ENCODE measurements at regions not wholly inside any gene's neighbourhood (a gene's known extent, or its start where the extent isn't known, plus 50 kb on each side); places are given as distances from the start of the nearest gene placed in this dataset.
"Not testable (repeated sequence)": the region's sequence is repeated elsewhere in the genome, so short reads cannot be mapped to it uniquely, and the experiment has no call there.

GRCh38 chr9:110029429-110029955, 178.5 kb downstream of the C9orf152 start:
- DNase-seq, result no peak

DNA sequence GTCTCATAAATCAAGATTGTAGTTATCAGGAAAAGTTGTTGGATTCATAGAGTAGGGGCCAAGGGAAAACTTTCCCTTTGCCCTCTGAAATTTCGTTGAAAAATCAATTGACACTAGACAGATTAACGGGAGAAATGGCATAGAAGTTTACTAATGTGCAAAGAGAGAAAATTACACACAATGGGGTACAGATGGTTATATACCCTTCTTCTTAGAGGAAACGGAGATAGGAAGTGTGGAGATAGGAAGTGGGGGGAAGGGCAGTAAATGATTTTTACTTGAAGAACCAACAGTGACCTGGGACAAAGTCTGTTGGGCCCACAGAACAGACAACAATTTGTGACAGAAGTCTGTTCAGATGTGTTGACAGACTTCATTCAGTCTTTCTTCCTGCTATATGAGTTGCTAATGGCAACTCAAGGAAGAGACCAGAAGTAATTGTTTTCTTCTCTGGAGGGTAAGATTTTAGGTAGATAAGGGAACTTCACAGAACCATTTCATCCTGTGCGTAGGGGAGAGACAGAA, 177.9 kb downstream of the C9orf152 start:
- DNase-seq, result no peak

GRCh38 chr9:110030632-110031031, 177.3 kb downstream of the C9orf152 start:
- DNase-seq, result no peak

DNA sequence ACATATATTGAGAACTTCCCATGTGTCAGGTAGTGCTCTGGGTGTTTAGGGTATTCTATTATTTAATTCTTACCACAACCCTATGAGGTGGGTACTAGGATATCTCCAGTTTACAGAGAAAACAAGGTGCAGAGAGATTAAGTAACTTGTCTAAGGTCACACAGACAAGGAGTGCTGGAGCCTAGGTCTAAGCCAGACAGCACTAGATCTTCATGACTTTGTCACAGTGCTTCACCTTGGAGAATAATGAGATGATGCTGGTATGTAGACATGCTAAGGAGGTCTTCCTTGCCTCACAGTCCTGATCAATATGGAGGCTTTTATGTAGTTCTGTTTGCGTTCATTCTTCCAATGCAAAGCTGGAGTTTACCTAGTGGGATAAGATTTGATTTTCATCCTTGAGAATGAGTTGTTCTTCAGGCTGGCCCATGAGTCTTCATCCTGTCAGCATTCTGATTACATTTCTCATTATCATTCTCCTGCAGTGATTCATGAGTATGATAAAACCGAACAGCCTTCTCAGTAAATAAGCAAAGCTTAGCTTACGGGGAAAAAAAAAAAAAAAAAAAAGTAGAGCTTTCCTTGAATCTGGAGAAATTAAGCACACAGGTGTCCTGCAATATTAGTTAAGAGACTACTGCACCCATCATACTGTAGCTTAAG, 176.3 kb downstream of the C9orf152 start:
- no peak for DNase-seq

- DNase-seq, result not testable (repeated sequence)
Observed at GRCh38 chr9:110032532-110032931, 175.4 kb downstream of the C9orf152 start.

DNA sequence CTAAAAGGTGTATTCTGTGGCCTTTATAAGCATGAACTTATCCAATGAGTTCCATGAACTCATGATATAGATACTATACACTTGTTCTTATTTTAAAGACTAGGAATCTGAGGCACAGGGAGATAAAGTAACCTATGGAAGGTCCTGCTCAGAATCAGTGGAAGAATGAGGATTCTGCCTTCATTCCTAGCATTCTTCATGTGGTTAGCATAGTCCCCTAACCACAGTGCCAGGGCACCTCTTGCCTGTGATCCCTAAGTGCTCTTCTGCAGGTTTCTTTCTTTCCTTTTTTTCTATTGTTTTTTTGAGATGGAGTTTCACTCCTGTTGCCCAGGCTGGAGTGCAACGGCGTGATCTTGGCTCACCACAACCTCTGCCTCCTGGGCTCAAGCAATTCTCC, 174.1 kb downstream of the C9orf152 start:
- no peak for DNase-seq

DNA sequence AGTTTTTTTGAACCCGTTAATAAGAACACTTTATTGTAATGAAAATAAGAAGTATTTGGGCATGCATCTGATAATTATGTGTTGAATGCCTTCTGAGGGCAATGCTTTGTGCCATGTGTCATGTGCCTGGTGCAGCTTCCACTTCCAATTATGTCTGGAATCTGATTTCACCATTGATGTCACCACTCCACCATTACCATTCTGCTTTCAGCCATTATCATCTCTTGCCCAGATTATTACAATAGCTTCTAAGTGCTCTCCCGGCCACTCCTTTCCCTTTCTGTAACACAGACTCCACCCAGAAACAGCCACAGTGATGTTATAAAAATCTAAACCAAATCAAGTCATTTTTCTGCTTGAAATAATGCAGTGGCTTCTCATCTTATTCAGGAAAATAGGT, 171.7 kb downstream of the C9orf152 start:
- DNase-seq, result no peak

DNA sequence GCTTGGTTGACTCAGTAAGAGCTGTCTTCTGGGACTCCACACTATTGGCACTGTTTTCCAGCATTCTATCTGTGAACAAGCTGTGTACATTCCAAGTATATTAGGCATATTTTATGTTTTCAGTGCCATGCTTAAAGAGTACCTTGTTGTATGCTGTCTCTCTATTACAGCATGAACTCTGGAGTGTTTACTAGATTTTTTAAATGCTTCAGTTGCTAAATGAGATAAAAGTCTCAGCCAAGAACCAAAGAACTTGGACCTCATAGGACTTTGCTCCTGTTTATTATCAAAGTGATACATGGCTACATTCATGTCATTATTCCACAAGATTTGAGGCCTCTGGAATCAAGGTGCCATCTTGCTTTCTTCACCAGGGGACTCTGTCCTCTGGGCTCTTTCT, 167.2 kb downstream of the C9orf152 start:
- no peak for DNase-seq

DNA sequence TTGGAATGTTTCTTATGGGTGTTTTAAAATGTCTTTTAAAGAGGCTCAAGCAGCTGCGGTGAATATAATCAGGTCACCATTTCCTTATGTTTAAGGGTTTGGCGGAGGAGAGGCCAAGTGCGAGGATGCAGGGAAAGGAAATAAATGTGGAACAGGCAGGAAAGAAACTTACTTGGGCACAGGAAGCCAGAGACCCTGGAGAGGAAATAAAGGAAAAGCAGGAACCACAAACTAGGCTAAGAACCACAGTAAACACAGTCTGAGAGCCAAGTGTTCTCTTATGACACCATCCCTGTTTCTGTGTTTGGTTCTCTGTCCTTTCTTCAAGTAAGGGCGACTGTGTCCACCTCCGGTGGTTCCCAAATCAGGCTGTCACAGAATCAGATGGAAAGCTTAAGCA, 166.5 kb downstream of the C9orf152 start:
- DNase-seq, result no peak

DNA sequence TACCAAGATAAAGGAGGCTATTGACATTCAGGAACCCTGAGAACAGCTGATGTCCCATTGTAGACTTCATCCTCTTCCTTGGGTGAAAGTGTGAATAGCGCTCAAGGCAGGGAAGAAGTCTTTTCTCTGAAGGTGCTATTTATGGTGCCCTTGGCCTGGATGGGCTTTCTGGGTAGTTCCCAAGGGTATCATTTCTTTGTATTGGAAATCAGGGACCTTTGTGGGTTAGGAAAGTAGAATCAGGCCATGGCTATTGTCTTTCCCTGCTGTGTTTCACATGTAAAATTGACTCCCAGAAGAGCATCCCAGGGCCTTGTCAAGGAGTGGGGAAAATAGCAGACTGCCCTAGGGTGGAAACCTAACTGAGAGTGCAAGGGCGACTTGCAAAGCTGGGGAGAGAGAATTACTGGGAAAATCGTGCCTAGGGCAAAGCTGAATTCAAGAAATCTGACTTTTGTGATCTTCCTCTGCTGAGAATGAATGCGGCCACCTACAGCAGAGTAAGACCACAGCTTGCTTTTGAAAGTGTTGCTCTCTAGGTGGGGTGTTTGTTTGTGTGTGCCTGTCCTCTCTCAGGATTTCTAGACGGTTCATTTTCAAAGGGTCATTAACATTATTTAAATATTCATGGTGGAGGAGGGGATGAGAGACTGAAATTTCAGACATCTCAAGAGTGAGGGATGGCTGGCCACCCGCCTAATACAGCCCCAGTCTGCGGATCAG, 160.6 kb downstream of the C9orf152 start:
- no peak for DNase-seq

DNA sequence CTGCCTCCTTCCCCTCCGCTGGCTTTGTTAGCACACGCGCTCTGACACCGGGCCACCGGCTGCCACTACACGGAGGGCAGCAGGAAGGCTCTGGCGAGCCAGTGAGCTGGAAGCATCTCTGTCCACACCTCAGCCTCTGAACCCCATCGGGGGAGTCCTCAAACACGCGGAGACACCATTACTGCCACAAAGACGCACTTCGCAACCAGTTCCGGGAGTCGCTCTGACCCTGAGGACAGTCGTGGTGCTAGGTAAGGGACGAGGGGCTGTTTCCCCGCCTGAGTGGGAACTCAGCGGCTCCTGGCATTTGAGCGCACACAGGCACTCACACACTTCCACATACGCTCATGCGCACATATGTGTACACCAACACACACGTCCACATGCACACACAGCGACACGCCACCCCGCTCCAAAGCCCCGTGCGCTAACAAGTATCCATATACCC, 160.0 kb downstream of the C9orf152 start:
- no peak for DNase-seq

DNA sequence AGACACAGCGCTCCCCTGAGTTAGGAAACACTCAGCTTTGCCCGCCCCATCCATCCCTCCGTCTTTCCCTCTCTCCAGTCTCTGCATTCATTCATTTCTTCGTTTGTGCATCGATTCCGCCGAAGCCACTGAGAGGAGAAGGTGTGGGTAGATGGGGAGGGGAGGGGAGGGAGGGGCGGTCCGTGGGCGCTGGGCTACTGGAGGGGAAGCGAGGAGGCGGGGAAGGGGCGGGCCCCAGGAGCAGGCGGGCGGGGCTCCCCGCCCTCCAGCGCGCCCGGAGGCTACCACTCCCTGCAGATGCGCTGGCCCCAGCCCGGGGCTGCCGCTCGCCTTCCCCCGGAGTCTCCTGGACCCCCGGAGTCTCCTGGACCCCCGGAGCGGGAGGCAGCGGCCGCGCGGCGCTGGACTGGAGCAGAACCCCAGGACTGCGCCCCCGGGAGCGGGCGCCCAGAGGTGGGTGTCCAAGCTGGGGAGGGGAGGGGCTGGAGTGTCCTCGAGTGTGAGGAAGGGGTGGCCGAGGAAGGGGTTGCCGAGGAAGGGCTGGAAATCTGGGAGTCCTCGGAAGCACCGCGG, 159.5 kb downstream of the C9orf152 start:
- DNase-seq, result no peak

DNA sequence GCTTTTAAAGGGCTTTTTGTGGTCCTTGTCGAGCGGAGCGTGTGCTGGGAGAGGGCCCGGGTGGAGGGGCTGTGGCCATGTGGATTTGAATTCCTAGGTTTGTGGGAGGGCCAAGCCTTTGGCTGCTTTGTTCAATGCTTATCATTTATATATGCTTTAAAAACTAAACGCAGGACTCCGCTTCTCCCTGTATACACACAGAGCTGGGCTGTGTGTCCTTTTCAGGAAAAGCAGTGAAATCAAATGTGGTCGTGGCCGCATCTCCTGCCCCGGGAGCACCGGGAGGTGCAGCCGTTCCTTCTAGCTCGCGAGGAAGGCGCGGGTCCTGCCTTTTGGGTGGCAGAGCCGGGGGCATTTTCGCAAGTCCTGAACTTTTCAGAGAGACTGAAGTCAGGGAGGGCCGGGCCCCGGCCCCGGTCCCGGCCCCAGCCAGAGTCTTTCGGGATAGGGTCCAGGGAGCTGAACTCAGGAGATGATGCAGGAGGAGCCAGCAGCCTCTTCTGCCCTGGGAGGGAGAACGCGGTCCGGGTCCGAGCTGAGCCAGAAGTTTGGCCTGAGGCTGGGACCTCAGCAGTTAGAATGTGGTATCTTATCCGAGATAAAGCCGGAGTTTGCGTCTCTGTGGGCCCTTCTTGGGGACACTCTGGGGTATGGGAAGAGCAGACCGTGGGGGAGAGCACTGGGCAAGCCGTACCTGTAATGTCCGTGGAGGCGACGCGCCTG, 158.8 kb downstream of the C9orf152 start:
- DNase-seq, result no peak

DNA sequence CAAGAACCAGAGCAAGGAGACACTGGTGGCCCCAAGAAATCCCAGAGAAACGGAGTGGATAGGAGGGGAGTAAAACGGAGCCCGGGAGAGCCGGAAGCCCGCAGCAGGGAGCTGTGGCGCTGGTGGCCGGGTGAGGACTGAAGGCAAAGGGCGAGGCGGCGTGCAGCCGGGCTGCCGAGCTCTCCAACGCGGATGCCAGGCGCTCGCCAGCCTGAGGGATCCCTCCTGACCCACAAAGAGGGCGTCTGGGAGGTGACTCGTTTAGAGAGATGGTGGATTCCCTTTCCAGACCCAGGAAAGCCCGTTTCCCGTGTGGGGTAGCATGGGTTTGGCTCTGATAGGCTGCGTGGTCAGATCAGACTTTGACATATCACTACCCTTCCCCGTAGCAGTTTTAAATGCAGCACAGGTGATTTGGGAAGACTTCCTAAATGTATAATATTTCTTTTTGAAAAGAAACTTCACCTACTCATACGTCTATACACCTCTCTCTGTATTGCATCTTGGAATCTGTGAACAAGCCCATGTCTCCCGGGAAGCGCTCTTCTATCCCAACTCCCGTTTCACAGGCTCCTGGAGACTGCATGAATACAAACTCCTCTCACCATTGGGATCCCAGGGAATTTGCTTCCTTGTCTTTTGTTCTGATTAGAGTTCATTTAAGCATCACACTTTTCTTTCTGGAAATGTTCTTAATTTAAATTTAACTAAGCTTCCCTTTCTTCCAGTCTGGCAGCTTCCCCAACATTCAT, 158.1 kb downstream of the C9orf152 start:
- DNase-seq, result no peak

GRCh38 chr9:110050925-110051355, 157.0 kb downstream of the C9orf152 start:
- no peak for DNase-seq

DNA sequence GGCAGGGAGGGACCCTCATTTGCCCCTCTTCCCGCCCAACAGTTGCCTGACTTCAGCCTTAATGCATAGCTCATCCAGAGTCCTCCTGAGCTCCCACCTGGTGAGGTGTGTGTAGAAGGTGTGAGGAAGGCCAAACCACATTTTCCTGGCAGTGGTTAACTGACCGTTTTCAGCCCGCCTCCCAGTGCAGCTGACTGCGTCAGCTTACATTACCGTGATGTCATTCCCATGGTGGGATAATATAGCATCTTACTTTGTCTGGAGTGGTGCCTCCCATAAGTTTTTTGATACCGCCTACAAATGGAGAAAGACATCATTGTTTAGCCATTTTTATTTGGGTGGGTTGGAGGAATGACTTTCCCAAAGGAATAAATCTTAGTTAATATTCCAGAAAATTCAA, 151.9 kb downstream of the C9orf152 start:
- DNase-seq, result no peak

- DNase-seq, result no peak
Observed at GRCh38 chr9:110058304-110058953, 149.5 kb downstream of the C9orf152 start.

DNA sequence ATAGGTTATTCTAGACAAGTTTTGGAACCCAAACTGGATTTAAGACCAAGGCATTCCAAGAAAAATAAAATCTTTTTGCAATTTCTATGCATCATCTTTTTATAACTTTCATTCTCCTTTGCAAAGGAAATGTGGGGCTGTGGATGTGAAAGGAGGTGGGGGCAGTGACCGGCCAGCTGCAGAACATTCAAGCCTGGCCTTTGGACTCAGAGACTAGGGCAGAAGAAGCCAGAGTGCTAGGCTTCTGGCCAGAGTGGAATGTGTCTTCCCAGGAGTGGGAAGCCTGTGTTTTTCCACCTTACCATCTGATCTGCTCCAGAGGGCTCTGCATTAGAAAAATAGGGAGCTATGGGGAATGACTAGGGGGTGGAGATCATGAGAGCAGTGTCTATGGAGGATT, 148.5 kb downstream of the C9orf152 start:
- DNase-seq, result no peak

- DNase-seq, result no peak
Observed at GRCh38 chr9:110064803-110065202, 143.2 kb downstream of the C9orf152 start.

- no peak for DNase-seq
Observed at GRCh38 chr9:110065532-110065931, 142.4 kb downstream of the C9orf152 start.

DNA sequence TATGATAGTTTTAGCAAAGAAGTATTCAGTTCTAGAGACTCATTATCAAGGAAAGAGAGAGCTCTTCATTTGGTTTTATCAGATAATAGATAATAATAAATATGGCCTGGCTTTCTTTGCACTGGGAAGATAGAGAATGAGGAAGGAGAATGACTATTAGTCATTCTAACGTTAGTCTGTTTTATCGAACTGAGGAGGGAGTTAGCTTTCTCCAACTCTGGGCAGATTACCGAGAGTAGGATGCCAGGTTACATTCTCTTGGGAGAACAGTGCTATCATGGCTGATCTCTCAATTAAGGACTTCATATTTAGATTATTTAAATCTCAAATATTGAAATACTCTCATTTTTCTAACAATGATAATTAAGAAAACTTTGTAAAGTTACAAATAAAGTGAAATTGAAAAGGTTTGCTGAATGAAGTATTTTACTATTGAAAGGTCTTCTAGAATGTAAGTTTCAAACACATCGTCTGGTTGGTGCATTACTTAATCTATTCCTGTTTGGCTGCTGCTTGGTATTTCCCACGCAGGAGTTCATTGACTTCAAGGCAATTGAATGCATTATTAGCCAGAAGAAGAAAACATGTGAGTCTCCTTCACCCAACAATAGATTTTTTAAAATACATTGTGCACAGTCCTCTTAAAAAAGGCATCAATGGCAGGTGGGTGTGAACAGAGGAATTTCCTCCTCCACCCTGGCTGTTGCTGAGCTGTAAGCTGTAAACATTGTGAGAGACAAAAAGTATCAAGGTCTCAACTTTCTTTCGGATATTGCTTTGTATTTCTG, 140.8 kb downstream of the C9orf152 start:
- no peak for DNase-seq
